H1 (cell line): ENCODE measurements at regions not wholly inside any gene's neighbourhood (a gene's known extent, or its start where the extent isn't known, plus 50 kb on each side); places are given as distances from the start of the nearest gene placed in this dataset.

Experiments
- CTCF ChIA-PET: fragments of 300-600 bp; sonication (Branson Sonifier 250); formaldehyde crosslinking; loops from one replicate; lab custom pipeline; 2021; ENCODE audit not compliant: partially characterized antibody; lab: Charles Lee
- POLR2A ChIA-PET: fragments of 300-600 bp; sonication (Branson Sonifier 250); formaldehyde crosslinking; loops from one replicate; lab custom pipeline; 2021; ENCODE audit warnings: inconsistent platforms; ENCODE audit not compliant: partially characterized antibody; lab: Charles Lee
- DNase-seq, 2 experiments: peaks; one replicate each; pipeline versions ENCODE4 v3.0.0 to v3.0.0-alpha.2; 2010 to 2022; ENCODE audit warnings: low spot score in 2 of 2, low read depth in 1 of 2, mixed read lengths in 1 of 2
- FAIRE-seq: peaks from 2 replicates; lab custom pipeline; 2011; peaks lifted over from hg19 to GRCh38; lab: Jason Lieb, UNC
- H2AFZ ChIP-seq: 2 replicates; pipeline ENCODE4 v1.8.1; 2012; ENCODE audit warnings: low read length, inconsistent platforms
- H2AK5ac ChIP-seq: 2 replicates; pipeline ENCODE4 v1.6.1; 2013; ENCODE audit warnings: low read depth, low read length
- H2BK120ac ChIP-seq: replicated peaks from 2 replicates; pipeline ENCODE3; 2013; ENCODE audit warnings: low read depth, low read length, inconsistent platforms
- H2BK12ac ChIP-seq: 2 replicates; pipeline ENCODE4 v1.6.1; 2013; ENCODE audit warnings: low read depth, low read length
- H2BK15ac ChIP-seq: 2 replicates; pipeline ENCODE4 v1.6.1; 2013; ENCODE audit warnings: low read length
- H2BK20ac ChIP-seq: 2 replicates; pipeline ENCODE4 v1.6.1; 2013; ENCODE audit warnings: low read length
- H2BK5ac ChIP-seq: 2 replicates; pipeline ENCODE4 v1.6.1; 2013; ENCODE audit warnings: low read depth, low read length
- H3K14ac ChIP-seq: 2 replicates; pipeline ENCODE4 v1.6.1; 2013; ENCODE audit warnings: inconsistent platforms; ENCODE audit not compliant: insufficient read length
- H3K18ac ChIP-seq: 2 replicates; pipeline ENCODE4 v1.6.1; 2013; ENCODE audit warnings: low read length; ENCODE audit errors: extremely low read depth
- H3K23ac ChIP-seq: 2 replicates; pipeline ENCODE4 v1.6.1; 2013; ENCODE audit warnings: inconsistent platforms; ENCODE audit not compliant: insufficient read length
- H3K23me2 ChIP-seq: 2 replicates; pipeline ENCODE4 v1.6.1; 2013; ENCODE audit warnings: low read depth, low read length
- H3K27ac ChIP-seq: 2 replicates; pipeline ENCODE4 v1.6.1; 2011; ENCODE audit warnings: low read depth, low read length, inconsistent platforms
- H3K27me3 ChIP-seq, 4 experiments: replicated peaks in 1 of 4; 1 replicate in 1 of 4; 2 replicates in 3 of 4; pipeline versions ENCODE4 v1.6.1 to v1.8.1; 2011 to 2013; ENCODE audit warnings: low read length in 3 of 4, mild to moderate bottlenecking in 3 of 4, inconsistent platforms in 2 of 4, mixed read lengths in 2 of 4, moderate library complexity in 1 of 4; ENCODE audit not compliant: control insufficient read depth in 3 of 4, insufficient read depth in 3 of 4; ENCODE audit errors: extremely low read depth in 1 of 4
- H3K36me3 ChIP-seq, 4 experiments: 2 replicates each; pipeline versions ENCODE4 v1.6.1 to v1.8.1; 2011 to 2013; ENCODE audit warnings: mild to moderate bottlenecking in 4 of 4, low read length in 3 of 4, moderate library complexity in 2 of 4, control low read depth in 1 of 4, inconsistent platforms in 1 of 4; ENCODE audit not compliant: insufficient read depth in 4 of 4, control insufficient read depth in 2 of 4
- H3K4ac ChIP-seq: replicated peaks from 2 replicates; pipeline ENCODE3; 2013; ENCODE audit warnings: low read length, low read depth, mixed read lengths, inconsistent platforms; ENCODE audit not compliant: insufficient read length
- H3K4me1 ChIP-seq, 4 experiments: replicated peaks in 1 of 4; 1 replicate in 1 of 4; 2 replicates in 3 of 4; pipeline versions ENCODE4 v1.6.1 to v1.8.1; 2011 to 2013; ENCODE audit warnings: low read length in 3 of 4, inconsistent platforms in 2 of 4, mixed read lengths in 1 of 4; ENCODE audit not compliant: insufficient read depth in 4 of 4, control insufficient read depth in 3 of 4
- H3K4me2 ChIP-seq, 2 experiments: 2 replicates each; pipeline versions ENCODE4 v1.6.1 to v1.8.1; 2011 to 2013; ENCODE audit warnings: low read depth in 2 of 2, low read length in 2 of 2, control low read depth in 1 of 2, inconsistent platforms in 1 of 2, mild to moderate bottlenecking in 1 of 2; ENCODE audit not compliant: insufficient read depth in 1 of 2
- H3K4me3 ChIP-seq, 4 experiments: fragments of 200-600, 300-600 bp in 1 of 4; sonication (generic), shearing (Covaris generic), sonication (Bioruptor Twin) in 1 of 4; 2 replicates each; pipeline versions ENCODE4 v1.5.1 to v1.8.1; 2011 to 2016; ENCODE audit warnings: low read length in 4 of 4, low read depth in 3 of 4, control low read depth in 2 of 4, inconsistent platforms in 2 of 4, mild to moderate bottlenecking in 2 of 4, mixed read lengths in 1 of 4, moderate library complexity in 1 of 4; ENCODE audit not compliant: insufficient read depth in 2 of 4; ENCODE audit errors: extremely low read depth in 1 of 4
- H3K56ac ChIP-seq: replicated peaks from 2 replicates; pipeline ENCODE3; 2013; ENCODE audit warnings: low read depth, mild to moderate bottlenecking, mixed read lengths, low read length, inconsistent platforms; ENCODE audit not compliant: insufficient read length
- H3K79me1 ChIP-seq: 2 replicates; pipeline ENCODE4 v1.6.1; 2013; ENCODE audit warnings: low read depth, low read length, control low read depth
- H3K79me2 ChIP-seq, 2 experiments: 2 replicates each; pipeline versions ENCODE4 v1.6.1 to v1.8.1; 2012 to 2013; ENCODE audit warnings: low read length in 2 of 2, mild to moderate bottlenecking in 2 of 2, inconsistent platforms in 1 of 2; ENCODE audit not compliant: insufficient read depth in 2 of 2, control insufficient read depth in 1 of 2
- H3K9ac ChIP-seq, 4 experiments: replicated peaks in 1 of 4; 1 replicate in 1 of 4; 2 replicates in 3 of 4; pipeline versions ENCODE4 v1.6.1 to v1.8.1; 2011 to 2013; ENCODE audit warnings: low read depth in 3 of 4, low read length in 3 of 4, control low read depth in 2 of 4, mild to moderate bottlenecking in 2 of 4, moderate library complexity in 2 of 4, inconsistent platforms in 1 of 4; ENCODE audit errors: extremely low read depth in 1 of 4
- H3K9me3 ChIP-seq, 2 experiments: 2 replicates each; pipeline versions ENCODE4 v1.6.1 to v1.8.1; 2012 to 2013; ENCODE audit warnings: mild to moderate bottlenecking in 2 of 2, moderate library complexity in 2 of 2, control low read depth in 1 of 2, inconsistent platforms in 1 of 2, low read depth in 1 of 2, low read length in 1 of 2, mixed read lengths in 1 of 2; ENCODE audit not compliant: insufficient read depth in 2 of 2
- H4K20me1 ChIP-seq, 2 experiments: replicated peaks in 1 of 2; 2 replicates each; pipeline versions ENCODE3 to v1.8.1; 2011 to 2013; ENCODE audit warnings: inconsistent platforms in 2 of 2, low read length in 2 of 2, mild to moderate bottlenecking in 1 of 2; ENCODE audit not compliant: insufficient read depth in 2 of 2, control insufficient read depth in 1 of 2
- H4K5ac ChIP-seq: 2 replicates; pipeline ENCODE4 v1.6.1; 2013; ENCODE audit warnings: low read length, low read depth, mixed read lengths, inconsistent platforms; ENCODE audit not compliant: insufficient read length
- H4K8ac ChIP-seq: 2 replicates; pipeline ENCODE4 v1.8.0; 2013; ENCODE audit warnings: mild to moderate bottlenecking, moderate library complexity, low read length, inconsistent platforms; ENCODE audit not compliant: insufficient read depth; ENCODE audit errors: extremely low read depth
- H4K91ac ChIP-seq: replicated peaks from 2 replicates; pipeline ENCODE3; 2013; ENCODE audit warnings: low read length, mixed read lengths, inconsistent platforms; ENCODE audit not compliant: insufficient read length
- CBX8 ChIP-seq: fragments of 300-800, 300-1000 bp; sonication (generic); IDR thresholded peaks from 2 replicates; pipeline ENCODE4 v1.7.1; 2016; ENCODE audit warnings: low read depth, low read length, borderline replicate concordance
- JUN ChIP-seq: IDR thresholded peaks from 2 replicates; pipeline ENCODE4 v1.6.1; 2011; ENCODE audit warnings: low read depth, mild to moderate bottlenecking, improper control_type of control experiment, low read length
- RFX5 ChIP-seq: IDR thresholded peaks from 2 replicates; pipeline ENCODE4 v1.6.1; 2011; ENCODE audit warnings: low read depth, low read length, improper control_type of control experiment, borderline replicate concordance
- SUZ12 ChIP-seq: fragments of 200-600 bp; sonication (generic); IDR thresholded peaks from 2 replicates; pipeline ENCODE4 v1.6.1; 2012; ENCODE audit warnings: mild to moderate bottlenecking, inconsistent platforms, low read length, moderate library complexity, mixed read lengths

DNA sequence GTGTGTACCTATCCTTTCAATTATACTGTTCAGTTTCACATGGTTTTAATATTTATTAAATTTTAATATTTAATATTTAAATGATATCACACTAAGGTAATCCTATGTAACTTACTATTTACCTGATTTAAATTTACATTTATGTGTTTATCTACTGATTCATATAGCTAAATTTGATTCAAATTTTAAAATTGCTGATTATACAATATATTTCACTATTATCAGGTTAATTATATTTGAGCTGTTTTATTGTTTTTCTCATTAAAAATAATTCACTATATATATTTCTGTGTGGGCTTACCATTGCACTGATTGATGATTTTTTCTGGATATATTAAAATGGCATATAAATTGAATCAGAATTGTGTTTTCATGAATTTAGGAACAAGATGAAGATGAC is 1923.5 kb downstream of the STIM2 start:
- H3K4me1 ChIP-seq, result no peaks in the 10 kb centered on the region
- H4K5ac ChIP-seq, result no peak overlapping the region
- no peak for FAIRE-seq
- H2AK5ac ChIP-seq, result no peak overlapping the region
- CTCF ChIA-PET, result no interaction called here
- DNase-seq, result no peak
- H2BK5ac ChIP-seq, result no peak overlapping the region
- H2AFZ ChIP-seq, result no peak overlapping the region
- POLR2A ChIA-PET, result no interaction called here
- no peak overlapping the region for H2BK15ac ChIP-seq
- no peaks in the 10 kb centered on the region for H3K27me3 ChIP-seq
- H3K4ac ChIP-seq, result no peak overlapping the region
- no peak overlapping the region for H3K14ac ChIP-seq
- H4K8ac ChIP-seq, result no peak overlapping the region
- H4K91ac ChIP-seq, result no peak overlapping the region
- TF ChIP-seq JUN, result no peak
- TF ChIP-seq CBX8, result no peak
- no peak for TF ChIP-seq RFX5
- TF ChIP-seq SUZ12, result no peak
- no peak overlapping the region for H3K56ac ChIP-seq
- H3K4me2 ChIP-seq, result no peak overlapping the region
- no peak overlapping the region for H3K18ac ChIP-seq
- H4K20me1 ChIP-seq, result no peaks in the 10 kb centered on the region
- no peaks in the 10 kb centered on the region for H3K23me2 ChIP-seq
- H2BK20ac ChIP-seq, result no peak overlapping the region
- no peaks in the 10 kb centered on the region for H3K79me2 ChIP-seq
- no peak overlapping the region for H3K23ac ChIP-seq
- H2BK12ac ChIP-seq, result no peak overlapping the region
- no peak overlapping the region for H3K4me3 ChIP-seq
- H3K79me1 ChIP-seq, result no peaks in the 10 kb centered on the region
- H3K9me3 ChIP-seq, result no peaks in the 10 kb centered on the region
- H3K36me3 ChIP-seq, result no peaks in the 10 kb centered on the region
- no peak overlapping the region for H2BK120ac ChIP-seq
- no peak overlapping the region for H3K9ac ChIP-seq
- H3K27ac ChIP-seq, result no peak overlapping the region
